SK-MEL-5 (cell line): ENCODE measurements at regions not wholly inside any gene's neighbourhood (a gene's known extent, or its start where the extent isn't known, plus 50 kb on each side); places are given as distances from the start of the nearest gene placed in this dataset.

Experiments used
- DNase-seq: peaks from one replicate; pipeline ENCODE4 v3.0.0-alpha.2; 2016; ENCODE audit warnings: low read depth, low spot score
- in situ Hi-C: cut with HindIII; loops from 2 replicates; pipeline ENCODE4 v1.10.0; 2016; ENCODE audit warnings: low sequenced_read_pairs, high pct_unique_total_duplicates, low pct_unique_long_range_greater_than_20kb

DNA sequence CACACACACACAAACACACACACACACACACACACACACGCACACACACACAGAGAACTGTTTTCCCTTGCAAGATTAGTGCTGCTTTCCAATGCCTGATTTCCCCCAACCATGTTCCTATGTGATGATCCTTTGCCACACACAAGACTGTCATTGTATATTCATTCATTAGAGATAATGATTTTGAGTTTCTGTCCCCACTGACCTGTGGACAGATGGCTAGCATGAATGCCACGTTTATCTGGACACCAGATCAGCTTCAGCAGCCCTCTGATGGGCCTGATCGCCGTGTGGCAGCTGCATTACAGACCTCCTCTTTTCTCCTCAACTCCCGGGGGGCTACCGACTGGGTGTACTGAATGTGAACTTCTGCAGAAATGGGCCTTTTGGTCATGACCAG, 353.0 kb downstream of the MYCN start:
- DNase-seq = no peak
- in situ Hi-C loops = no loop called here

DNA sequence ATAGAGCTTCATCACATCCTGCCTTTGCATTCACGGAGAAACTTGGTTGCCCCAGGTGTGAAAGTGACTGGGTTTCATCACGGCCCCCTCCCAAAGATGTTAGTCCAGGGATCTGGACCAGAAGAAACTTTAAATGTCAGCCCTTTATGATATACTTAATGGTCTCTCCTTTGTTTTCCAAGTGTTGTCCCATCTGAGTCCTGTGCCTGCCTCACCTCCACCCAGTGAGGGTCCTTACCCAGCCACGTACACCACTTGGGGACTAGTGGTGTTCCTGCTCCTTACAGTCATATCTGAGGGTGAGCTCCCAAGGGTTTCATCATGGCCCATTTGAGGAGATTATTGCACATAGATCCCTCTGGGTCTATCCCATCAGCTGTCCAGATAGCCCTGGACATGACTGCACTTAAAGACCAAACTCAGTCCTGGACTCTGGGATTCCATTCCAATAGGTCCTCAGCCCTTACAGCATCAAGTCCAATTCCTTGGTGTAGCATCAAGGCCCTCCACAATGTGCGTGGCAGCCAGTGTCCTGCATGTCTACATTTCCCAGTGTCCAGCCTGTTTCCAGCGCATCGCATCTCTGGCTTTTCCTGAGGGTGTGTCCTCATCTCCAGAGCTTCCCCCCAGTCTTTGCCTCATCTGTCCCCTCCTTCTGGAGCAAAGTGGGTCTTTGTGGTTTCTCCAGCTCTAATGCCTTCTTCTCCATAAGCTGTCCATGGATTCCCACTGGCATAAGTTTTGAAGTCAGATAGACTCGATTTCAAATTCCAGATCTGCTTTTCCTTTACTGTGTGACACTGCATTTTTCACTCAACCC, 351.6 kb downstream of the MYCN start:
- in situ Hi-C loops = no loop called here
- no peak for DNase-seq

- in situ Hi-C loops = no loop called here
- DNase-seq = no peak
Measured at GRCh38 chr2:16291226-16291625, 350.9 kb downstream of the MYCN start.

GRCh38 chr2:16290311-16291020, 350.1 kb downstream of the MYCN start:
- in situ Hi-C loops = no loop called here
- DNase-seq = no peak

DNA sequence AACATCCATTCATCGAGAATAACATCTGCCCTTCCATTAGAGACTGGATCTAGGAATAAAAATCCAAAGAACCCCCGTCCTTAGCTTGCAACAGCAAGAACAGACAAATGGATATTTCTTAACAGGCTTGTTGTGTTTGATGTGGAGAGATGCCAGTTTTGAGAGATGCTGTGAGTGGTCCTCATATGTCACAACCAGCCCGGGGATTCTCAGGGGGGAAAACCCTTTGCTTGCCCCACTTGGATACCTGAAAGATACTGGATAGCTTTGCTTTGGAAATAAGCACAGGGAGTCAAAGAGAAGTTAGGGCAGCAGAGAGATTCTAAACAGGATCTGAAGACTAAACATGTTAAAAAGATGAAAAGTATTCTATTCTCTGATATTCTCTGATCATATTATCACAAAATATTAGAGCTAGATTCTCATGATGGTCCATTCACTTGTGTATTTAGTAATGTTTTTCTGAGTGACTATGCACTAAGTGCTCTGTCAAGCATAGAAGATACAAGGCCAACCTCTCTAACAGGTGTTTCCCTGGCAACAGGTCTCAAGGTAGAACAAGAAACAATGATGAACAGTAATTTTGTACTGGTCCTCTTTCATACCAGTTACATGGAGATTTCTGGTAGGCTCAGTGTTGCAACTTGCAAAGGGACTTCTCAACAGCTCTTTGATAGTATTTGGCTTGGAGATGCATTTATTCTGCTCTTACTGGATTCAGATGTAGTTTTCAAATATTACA, 348.2 kb downstream of the MYCN start:
- in situ Hi-C loops = no loop called here
- DNase-seq = no peak

DNA sequence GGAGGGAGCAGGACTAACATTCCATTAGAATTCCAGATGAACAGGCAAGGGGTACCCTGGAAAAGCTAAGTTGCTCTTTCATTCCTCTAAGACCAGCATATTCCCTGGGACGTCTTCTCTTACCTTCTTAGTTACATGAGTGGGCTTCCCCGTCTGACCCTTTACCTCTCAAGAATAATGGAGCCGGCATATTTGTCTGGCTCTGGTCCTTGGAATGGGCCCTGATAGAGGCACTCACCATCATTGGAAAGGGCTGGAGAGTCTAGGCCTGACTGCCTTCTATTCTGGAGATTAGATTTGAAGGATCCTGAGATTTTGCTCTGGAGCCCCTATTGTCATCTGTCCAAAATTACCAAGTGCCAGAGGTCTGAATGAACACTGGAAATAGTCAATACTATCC, 347.5 kb downstream of the MYCN start:
- in situ Hi-C loops = no loop called here
- no peak for DNase-seq

DNA sequence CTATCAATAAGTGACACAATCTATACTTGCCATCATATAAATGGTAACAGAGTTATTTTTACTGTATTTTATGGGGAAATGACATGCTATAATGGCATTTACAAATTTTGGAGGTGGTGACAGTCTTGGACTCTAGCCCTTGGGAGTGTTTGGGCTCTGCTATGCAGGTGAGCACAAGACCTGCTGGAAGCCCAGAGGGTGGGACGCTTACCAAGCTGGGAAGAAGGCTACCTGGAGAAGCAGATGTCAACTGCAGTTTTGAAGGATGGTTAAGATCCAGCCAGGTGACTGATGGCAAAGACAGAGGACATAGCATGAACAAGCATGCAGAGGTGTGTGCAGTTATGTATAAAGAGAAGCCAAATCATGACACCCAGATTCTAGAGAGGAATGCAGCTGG, 346.9 kb downstream of the MYCN start:
- in situ Hi-C loops = no loop called here
- DNase-seq = no peak

DNA sequence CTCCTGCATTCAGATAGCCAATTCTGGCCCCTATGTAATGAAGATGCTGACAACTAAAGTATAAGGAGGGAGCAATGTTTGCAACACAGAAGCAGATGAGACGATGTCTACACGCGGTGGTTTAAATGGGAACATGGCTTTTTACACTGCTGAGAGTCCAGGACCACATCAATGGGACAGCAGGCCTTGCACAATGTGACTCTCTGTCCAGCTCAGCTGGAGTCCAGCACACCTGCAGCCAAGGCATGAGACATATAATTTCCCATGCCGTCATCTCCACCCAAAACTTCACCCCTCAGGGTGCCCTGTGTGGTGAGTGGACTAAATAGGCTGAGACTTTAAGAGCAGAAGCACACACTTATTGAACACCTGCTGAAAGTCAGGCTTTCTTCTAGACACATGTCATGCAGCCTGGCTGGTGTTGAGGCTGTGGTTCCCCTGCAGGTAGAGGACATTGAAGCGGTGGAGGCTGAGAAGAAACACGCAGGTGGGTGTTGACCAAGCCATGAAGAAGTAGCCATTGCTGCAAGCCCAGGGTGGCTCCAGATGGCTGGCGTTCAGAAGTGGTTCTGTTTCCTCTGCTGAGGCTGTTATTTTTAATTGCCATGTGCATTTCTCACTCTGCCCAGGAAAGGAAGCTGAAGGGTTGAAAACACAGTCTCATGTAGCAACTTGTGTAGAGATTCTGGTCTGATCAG, 345.6 kb downstream of the MYCN start:
- DNase-seq = no peak
- in situ Hi-C loops = no loop called here

DNA sequence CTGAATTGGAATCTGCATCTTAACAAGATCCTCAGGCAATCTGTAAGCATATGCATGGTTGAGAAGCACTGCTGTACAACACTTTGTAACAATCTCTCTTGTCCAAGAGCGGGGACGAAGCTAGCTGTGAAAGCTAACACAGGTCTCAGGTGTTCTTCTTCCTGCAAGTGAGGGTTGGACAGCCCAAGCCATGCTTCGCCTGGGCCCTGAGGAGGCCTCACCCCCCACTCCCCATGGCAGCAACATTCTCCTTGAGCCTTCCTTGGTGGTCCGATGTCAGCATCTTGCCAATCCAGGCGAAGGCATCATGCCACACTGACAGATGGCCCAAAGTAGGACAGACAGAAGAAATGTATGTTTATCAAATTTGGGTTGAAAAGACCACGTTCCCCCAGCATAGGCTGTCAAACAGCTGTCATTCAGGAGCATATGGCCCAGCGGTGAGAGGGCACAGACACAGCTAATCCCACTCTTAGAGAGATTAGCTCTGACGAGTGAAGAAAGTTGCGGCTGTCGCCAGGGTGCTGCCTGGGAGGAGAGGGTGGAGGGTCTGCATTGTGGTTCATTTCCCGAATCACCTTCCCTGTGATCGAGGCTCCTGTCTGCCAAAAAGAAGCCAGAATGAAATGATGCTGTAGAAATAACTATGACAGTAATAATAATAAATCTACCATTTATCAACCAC, 344.7 kb downstream of the MYCN start:
- DNase-seq = no peak
- in situ Hi-C loops = no loop called here

DNA sequence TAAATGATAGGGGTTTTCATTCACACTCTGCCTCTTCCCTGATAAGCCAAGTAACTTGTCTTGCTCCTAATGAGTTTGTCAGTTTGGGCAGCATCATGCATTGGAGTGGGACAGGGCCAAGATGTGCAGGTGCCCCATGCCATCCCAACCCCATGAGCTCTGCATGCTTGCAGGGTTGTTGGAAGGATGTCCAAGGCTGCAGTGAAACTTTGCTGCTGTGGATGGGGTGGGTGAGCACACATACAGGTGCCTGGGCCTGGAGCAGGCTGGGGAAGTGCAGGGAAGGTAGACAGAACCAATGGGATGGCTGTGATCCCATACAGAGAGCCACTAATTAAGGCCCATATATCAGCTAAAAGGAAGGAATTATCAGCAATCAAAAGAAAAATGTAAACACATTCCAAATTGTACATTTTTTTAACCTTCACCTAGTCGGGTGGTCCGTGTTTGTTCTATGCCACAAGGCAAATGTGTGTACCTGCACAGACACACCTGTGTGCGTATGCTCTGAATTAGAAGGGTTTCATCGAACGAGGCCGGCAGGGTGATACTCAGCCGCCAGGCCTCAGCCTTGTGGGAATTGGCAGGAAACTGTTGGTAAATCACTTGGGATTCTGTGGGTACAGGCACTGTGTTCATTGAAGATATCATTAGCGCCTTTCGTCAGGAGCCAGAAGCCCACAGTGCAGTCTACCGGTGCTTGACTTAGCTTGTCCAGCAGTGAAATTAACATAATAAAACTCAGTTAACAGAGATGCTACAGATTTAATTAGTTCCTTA, 342.9 kb downstream of the MYCN start:
- no peak for DNase-seq
- in situ Hi-C loops = no loop called here

DNA sequence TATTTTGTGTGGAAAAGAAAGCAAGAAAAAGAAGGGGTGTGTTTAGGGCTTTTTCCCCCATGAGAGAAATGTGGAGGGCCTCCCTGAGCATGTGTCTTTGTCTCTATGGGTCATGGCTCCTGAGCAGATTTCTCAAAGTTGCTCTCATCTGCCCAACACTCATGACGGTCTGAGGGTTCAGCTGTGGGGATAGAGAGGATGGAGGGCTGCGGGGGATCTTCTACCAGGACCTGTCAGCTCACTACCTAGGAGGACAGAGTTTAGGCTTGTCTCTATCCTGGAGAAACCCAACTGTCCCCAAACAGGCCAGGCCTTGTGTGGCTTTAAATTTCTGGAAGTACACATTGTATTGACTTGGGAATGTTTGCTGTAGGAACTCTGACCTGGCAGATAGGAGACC, 342.2 kb downstream of the MYCN start:
- in situ Hi-C loops = no loop called here
- DNase-seq = no peak

GRCh38 chr2:16281451-16282335, 341.3 kb downstream of the MYCN start:
- peak; percentile 69 for DNase-seq
- in situ Hi-C loops = no loop called here

DNA sequence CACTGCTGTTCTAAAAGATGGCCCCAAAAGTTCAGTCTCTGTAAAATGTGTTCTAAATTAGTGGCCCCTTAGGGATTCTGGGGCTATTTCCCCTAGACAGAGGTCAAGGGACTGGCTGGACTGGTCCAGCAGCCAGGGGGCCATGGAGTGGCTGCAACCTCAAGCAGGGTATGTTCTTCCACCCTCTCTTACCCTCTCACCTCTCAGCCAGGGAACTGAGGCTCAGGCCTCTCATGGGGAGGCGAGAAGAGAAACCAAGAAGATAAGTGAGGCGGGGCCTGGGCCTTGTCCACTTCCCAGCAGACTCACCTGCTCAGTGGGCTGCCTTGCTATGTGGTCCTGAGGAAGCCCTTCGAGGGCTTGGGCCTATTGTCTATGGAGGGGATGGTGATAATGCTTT, 339.7 kb downstream of the MYCN start:
- DNase-seq = no peak
- in situ Hi-C loops = no loop called here

- in situ Hi-C loops = no loop called here
- no peak for DNase-seq
Measured at GRCh38 chr2:16279641-16280040, 339.3 kb downstream of the MYCN start.

DNA sequence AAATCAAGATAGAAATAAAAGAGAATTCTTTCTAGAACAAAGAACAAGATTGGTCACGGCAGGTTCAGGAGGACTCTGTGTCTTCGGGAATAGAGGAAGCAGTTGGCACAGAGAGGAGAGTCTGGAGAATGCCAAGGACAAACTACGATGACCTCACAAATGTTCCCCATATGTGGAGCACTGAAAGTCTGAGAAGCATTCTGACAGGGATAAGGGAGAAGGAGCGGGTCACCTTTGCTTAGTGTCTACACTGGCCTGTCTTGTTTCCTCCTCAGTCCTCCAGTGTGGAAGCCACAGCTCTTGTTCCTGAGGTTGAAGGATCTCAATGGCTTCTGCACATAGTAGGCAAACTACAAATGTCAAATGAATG, 338.8 kb downstream of the MYCN start:
- DNase-seq = no peak
- in situ Hi-C loops = no loop called here
